Sigmoid colon (tissue), 4 donors: ENCODE measurements at regions not wholly inside any gene's neighbourhood (a gene's known extent, or its start where the extent isn't known, plus 50 kb on each side); places are given as distances from the start of the nearest gene placed in this dataset.

ENCODE experiments used
- CTCF ChIP-seq, 4 experiments: fragments of 450-650 bp in 3 of 4; fragments of 200-600 bp in 1 of 4; IDR thresholded peaks; one replicate each; pipeline ENCODE4 v1.5.1; 2016 to 2019; ENCODE audit warnings: antibody characterized with exemption in 4 of 4, mild to moderate bottlenecking in 3 of 4, moderate library complexity in 2 of 4
- EP300 ChIP-seq, 4 donors: sonication (generic); formaldehyde crosslinking; IDR thresholded peaks; one replicate each; pipeline ENCODE4 v1.6.1; 2017; ENCODE audit warnings: antibody characterized with exemption in 4 of 4
- POLR2A ChIP-seq, 2 donors: fragments of 450-650 bp; IDR thresholded peaks; one replicate each; pipeline ENCODE4 v1.6.1; 2016; ENCODE audit warnings: antibody characterized with exemption in 2 of 2, mild to moderate bottlenecking in 2 of 2, moderate library complexity in 2 of 2
- POLR2AphosphoS5 ChIP-seq, 4 donors: sonication (generic); formaldehyde crosslinking; IDR thresholded peaks; one replicate each; pipeline ENCODE4 v1.6.1; 2017; ENCODE audit warnings: antibody characterized with exemption in 4 of 4

- no peak for TF ChIP-seq CTCF (IDR thresholded peaks at IDR 0.05)
- no peak for TF ChIP-seq POLR2A (IDR thresholded peaks at IDR 0.05)
- TF ChIP-seq POLR2AphosphoS5 (IDR thresholded peaks at IDR 0.05) = no peak
- no peak for TF ChIP-seq EP300 (IDR thresholded peaks at IDR 0.05)
These were observed 64.2 kb downstream of the MRPL36 start for GRCh38 chr5:1735320-1735970.
